WTC11 (cell line): ENCODE measurements at regions not wholly inside any gene's neighbourhood (a gene's known extent, or its start where the extent isn't known, plus 50 kb on each side); places are given as distances from the start of the nearest gene placed in this dataset.

Experiments
- ATAC-seq: fragments of 200-7000 bp; cut with Tn5 transposase; 2 replicates; pipeline ENCODE4 v1.10.0; 2021; ENCODE audit warnings: mild to moderate bottlenecking, moderate library complexity
- CTCF ChIA-PET: fragments of 300-600 bp; sonication (Branson Sonifier 250); formaldehyde crosslinking; loops from one replicate; lab custom pipeline; 2021; ENCODE audit warnings: antibody characterized with exemption; lab: Charles Lee
- POLR2A ChIA-PET: fragments of 350-600 bp; sonication (Branson Sonifier 250); formaldehyde crosslinking; loops from one replicate; lab custom pipeline; 2021; ENCODE audit warnings: antibody characterized with exemption; lab: Charles Lee
- DNase-seq: peaks from one replicate; pipeline ENCODE4 v3.0.0; 2021; ENCODE audit warnings: low spot score
- H3K27ac Mint-ChIP-seq: 2 replicates; pipeline ENCODE4 v1.8.0; 2021; ENCODE audit warnings: mixed read lengths
- H3K27me3 Mint-ChIP-seq: 2 replicates; pipeline ENCODE4 v1.8.0; 2021; ENCODE audit warnings: low read depth, mild to moderate bottlenecking, moderate library complexity, mixed read lengths
- H3K36me3 Mint-ChIP-seq: 2 replicates; pipeline ENCODE4 v1.8.0; 2021; ENCODE audit warnings: mixed read lengths
- H3K4me1 Mint-ChIP-seq: 2 replicates; pipeline ENCODE4 v1.8.0; 2022; ENCODE audit warnings: mixed read lengths
- H3K4me3 Mint-ChIP-seq: 2 replicates; pipeline ENCODE4 v1.8.0; 2021; ENCODE audit warnings: mild to moderate bottlenecking, moderate library complexity, mixed read lengths
- H3K9me3 Mint-ChIP-seq: 2 replicates; pipeline ENCODE4 v1.8.0; 2021; ENCODE audit warnings: mixed read lengths
- ATF2 ChIP-seq: sonication (generic); formaldehyde crosslinking; IDR thresholded peaks from 2 replicates; pipeline ENCODE4 v1.8.1; 2022; ENCODE audit warnings: low read depth, missing genetic modification reagents, borderline replicate concordance
- CBFB ChIP-seq: sonication (generic); formaldehyde crosslinking; IDR thresholded peaks from 2 replicates; pipeline ENCODE4 v1.8.1; 2022; ENCODE audit warnings: mild to moderate bottlenecking, low read depth, missing genetic modification reagents
- ERG ChIP-seq: fragments of 250-450 bp; sonication (Bioruptor Pico); IDR thresholded peaks from 2 replicates; pipeline ENCODE4 v1.8.0; 2021; ENCODE audit warnings: mild to moderate bottlenecking
- FOXK1 ChIP-seq: sonication (generic); formaldehyde crosslinking; IDR thresholded peaks from 2 replicates; pipeline ENCODE4 v1.8.0; 2022; ENCODE audit warnings: mild to moderate bottlenecking, moderate library complexity, missing genetic modification reagents
- HMGA2 ChIP-seq: fragments of 250-450 bp; sonication (Bioruptor Pico); IDR thresholded peaks from 2 replicates; pipeline ENCODE4 v1.4.0; 2021; ENCODE audit warnings: mild to moderate bottlenecking, moderate library complexity
- HMGXB4 ChIP-seq: sonication (generic); formaldehyde crosslinking; IDR thresholded peaks from 2 replicates; pipeline ENCODE4 v1.8.1; 2023; ENCODE audit warnings: mild to moderate bottlenecking, moderate library complexity, missing genetic modification reagents
- JUN ChIP-seq: sonication (generic); formaldehyde crosslinking; IDR thresholded peaks from 2 replicates; pipeline ENCODE4 v1.8.0; 2023; ENCODE audit warnings: mild to moderate bottlenecking, missing genetic modification reagents
- MLX ChIP-seq: sonication (generic); formaldehyde crosslinking; IDR thresholded peaks from 2 replicates; pipeline ENCODE4 v1.8.1; 2023; ENCODE audit warnings: mild to moderate bottlenecking, missing genetic modification reagents, moderate library complexity
- NFATC4 ChIP-seq: fragments of 250-450 bp; sonication (Bioruptor Pico); IDR thresholded peaks from 2 replicates; pipeline ENCODE4 v1.9.0; 2021; ENCODE audit warnings: mild to moderate bottlenecking
- NFYB ChIP-seq: sonication (generic); formaldehyde crosslinking; conservative IDR thresholded peaks from 2 replicates; pipeline ENCODE4 v1.8.0; 2022; ENCODE audit warnings: low read depth, missing genetic modification reagents
- TP53 ChIP-seq: sonication (generic); formaldehyde crosslinking; IDR thresholded peaks from 2 replicates; pipeline ENCODE4 v1.8.1; 2023; ENCODE audit warnings: mild to moderate bottlenecking, missing genetic modification reagents
- ZMAT4 ChIP-seq: fragments of 250-450 bp; sonication (Bioruptor Pico); IDR thresholded peaks from 2 replicates; pipeline ENCODE4 v1.9.0; 2021; ENCODE audit warnings: mild to moderate bottlenecking
- ZNF121 ChIP-seq: sonication (generic); formaldehyde crosslinking; IDR thresholded peaks from 2 replicates; pipeline ENCODE4 v1.8.0; 2023; ENCODE audit warnings: missing genetic modification reagents
- ZNF281 ChIP-seq: sonication (generic); formaldehyde crosslinking; IDR thresholded peaks from 2 replicates; pipeline ENCODE4 v1.8.0; 2023; ENCODE audit warnings: mild to moderate bottlenecking, missing genetic modification reagents
- ZNF416 ChIP-seq: fragments of 250-450 bp; sonication (Bioruptor Pico); IDR thresholded peaks from 2 replicates; pipeline ENCODE4 v1.9.0; 2021; ENCODE audit warnings: mild to moderate bottlenecking, inconsistent platforms
- ZNF532 ChIP-seq: fragments of 250-450 bp; sonication (Bioruptor Pico); IDR thresholded peaks from 2 replicates; pipeline ENCODE4 v1.9.0; 2021; ENCODE audit warnings: mild to moderate bottlenecking, borderline replicate concordance

GRCh38 chrY:19410980-19411766 is 333.4 kb downstream of the KDM5D start (continued):
- TF ChIP-seq ZNF281 (no peak), MLX (CRISPR knock-in tag) (no peak), CBFB (CRISPR knock-in tag) (no peak), ZNF416 (CRISPR knock-in tag) (no peak)

- no peak for DNase-seq
- no peaks in the 10 kb centered on the region for H3K36me3 Mint-ChIP-seq
- POLR2A ChIA-PET = no interaction called here
- no peak overlapping the region for H3K4me3 Mint-ChIP-seq
- H3K27ac Mint-ChIP-seq = no peak overlapping the region
- no peaks in the 10 kb centered on the region for H3K9me3 Mint-ChIP-seq
- H3K27me3 Mint-ChIP-seq = no peaks in the 10 kb centered on the region
- TF ChIP-seq ATF2 (CRISPR knock-in tag) = no peak
- TF ChIP-seq NFYB (CRISPR knock-in tag) = no peak
- no peak for TF ChIP-seq ZNF532
- no peak for TF ChIP-seq ERG (CRISPR knock-in tag)
- no peak for TF ChIP-seq ZNF121 (CRISPR knock-in tag)
- no peak for TF ChIP-seq HMGA2
- TF ChIP-seq NFATC4 = no peak
- TF ChIP-seq ZMAT4 (CRISPR knock-in tag) = no peak
- no peak for TF ChIP-seq HMGXB4 (CRISPR knock-in tag)
- TF ChIP-seq TP53 (CRISPR knock-in tag) = no peak
- no peak for TF ChIP-seq FOXK1 (CRISPR knock-in tag)
- TF ChIP-seq JUN (CRISPR knock-in tag) = no peak
- H3K4me1 Mint-ChIP-seq = peaks cover 7% of the 10 kb centered on the region
- CTCF ChIA-PET = no interaction called here
- ATAC-seq = no peak
Measured at GRCh38 chrY:19406246-19406645, 338.3 kb downstream of the KDM5D start.
